HG02938 (cell line): ENCODE measurements at regions not wholly inside any gene's neighbourhood (a gene's known extent, or its start where the extent isn't known, plus 50 kb on each side); places are given as distances from the start of the nearest gene placed in this dataset.

ENCODE experiments used
- ATAC-seq: cut with Tn5 transposase; IDR thresholded peaks from one replicate; pipeline ENCODE4 v1.9.1; 2021; ENCODE audit warnings: mild to moderate bottlenecking, moderate library complexity; ENCODE audit not compliant: unreplicated experiment

DNA sequence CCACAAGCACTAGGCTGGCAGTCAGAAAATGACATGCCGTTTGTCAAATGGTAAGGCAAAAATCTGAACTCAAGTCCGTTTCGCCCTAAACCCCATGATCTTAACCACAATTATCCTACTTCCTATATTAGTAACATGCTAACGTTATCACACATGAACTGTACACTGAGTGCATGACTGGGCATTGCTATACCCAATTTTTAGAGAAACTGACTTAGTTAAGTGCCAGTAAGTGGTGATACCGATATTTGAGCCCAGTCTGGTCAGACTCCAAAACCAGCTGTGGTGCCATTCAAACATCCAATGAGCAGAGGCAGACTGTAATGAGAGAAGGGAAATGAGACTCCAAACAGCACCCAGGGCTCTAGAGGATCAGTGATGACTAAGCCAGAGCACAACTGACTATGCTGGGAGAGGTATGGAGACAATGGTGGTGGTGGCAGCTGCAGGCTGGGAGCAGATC is 311.7 kb upstream of the PKDCC start:
- peak; percentile 95 for ATAC-seq

DNA sequence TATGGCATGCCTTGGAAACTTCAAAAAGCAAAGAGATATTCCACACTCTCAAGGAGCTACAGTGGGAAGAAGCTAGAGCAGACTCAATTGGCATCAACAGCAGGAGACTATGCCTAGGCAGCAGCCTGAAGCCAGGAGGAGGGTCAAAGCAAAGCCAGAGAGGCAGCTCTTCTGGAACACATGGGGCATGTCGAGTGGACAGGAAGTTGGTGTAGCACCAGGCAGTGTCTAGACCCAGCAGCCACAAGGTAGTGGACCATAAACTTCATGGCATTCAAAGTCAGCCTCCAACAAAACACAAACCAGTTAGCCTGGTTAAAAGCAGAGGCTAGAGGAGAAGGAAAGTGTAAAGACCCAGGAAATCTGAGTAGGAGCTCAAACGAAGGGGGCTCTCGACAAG is 311.2 kb upstream of the PKDCC start:
- peak; percentile 14 for ATAC-seq

- ATAC-seq, result no peak
Observed at GRCh38 chr2:41737888-41738287, 309.9 kb upstream of the PKDCC start.

GRCh38 chr2:41741951-41742595 is 305.7 kb upstream of the PKDCC start:
- ATAC-seq, result peak; percentile 98

DNA sequence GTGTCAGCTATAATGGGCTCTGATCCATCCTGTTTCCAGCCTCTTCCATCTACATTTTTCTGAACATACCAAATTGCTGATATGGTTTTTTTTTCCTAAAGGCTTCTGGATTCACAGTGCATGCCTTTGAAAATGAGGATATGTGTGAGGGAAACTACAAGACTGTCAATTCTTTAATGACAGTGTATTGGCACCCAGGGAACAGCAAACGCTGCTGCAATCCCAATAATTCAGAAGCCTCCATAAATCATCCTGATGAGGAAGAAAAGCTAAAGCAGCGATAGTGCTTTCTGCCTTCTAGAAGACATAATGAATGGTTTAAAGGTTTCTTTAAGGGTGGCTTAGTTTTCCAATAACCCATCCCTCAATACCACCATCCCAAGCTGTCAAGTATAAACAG is 304.5 kb upstream of the PKDCC start:
- ATAC-seq, result no peak

- ATAC-seq, result no peak
Observed at GRCh38 chr2:41750829-41751228, 297.0 kb upstream of the PKDCC start.

- no peak for ATAC-seq
Observed at GRCh38 chr2:41759880-41760279, 287.9 kb upstream of the PKDCC start.

GRCh38 chr2:41763141-41763540 is 284.7 kb upstream of the PKDCC start:
- ATAC-seq, result no peak

GRCh38 chr2:41764131-41764530 is 283.7 kb upstream of the PKDCC start:
- no peak for ATAC-seq

DNA sequence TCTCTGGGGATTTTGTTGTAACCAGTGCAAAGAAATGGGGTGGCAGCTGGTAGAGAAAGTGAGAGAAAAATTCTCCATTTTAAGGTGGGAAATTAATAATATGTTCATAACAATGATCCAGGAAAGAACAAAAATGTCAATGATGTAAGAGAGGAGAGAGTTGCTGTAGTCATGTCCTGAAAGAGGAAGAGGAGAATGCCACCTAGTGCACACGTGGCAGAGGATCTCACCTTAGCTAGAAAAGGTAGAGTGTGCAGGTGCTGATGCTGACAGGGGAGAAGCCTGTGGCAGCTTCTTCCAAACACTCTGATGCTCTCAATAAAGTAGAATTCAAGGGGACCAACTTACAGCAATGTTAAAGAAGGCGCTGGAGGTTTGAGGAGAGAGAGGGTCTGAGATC is 282.9 kb upstream of the PKDCC start:
- ATAC-seq, result no peak

DNA sequence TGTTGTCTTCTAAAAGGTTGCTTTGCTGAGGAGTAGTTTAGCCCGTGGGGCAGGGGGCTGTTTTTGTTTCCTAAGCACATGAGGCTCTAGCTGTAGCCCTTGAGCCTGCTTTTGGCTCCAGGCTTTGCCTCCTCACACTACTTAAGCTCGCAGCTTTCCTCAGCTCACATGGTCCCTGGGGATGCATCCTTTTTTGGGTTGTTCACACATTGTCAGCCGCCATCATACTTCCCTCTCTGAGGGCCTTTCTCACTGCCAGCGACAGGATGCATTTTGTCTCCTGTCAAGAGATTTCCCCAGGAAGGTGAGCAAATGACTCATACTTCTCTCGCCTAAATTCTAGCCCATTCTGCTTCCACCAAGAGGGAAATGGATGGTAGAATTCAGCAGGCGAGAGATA is 279.5 kb upstream of the PKDCC start:
- ATAC-seq, result no peak

GRCh38 chr2:41771710-41772109 is 276.1 kb upstream of the PKDCC start:
- no peak for ATAC-seq

DNA sequence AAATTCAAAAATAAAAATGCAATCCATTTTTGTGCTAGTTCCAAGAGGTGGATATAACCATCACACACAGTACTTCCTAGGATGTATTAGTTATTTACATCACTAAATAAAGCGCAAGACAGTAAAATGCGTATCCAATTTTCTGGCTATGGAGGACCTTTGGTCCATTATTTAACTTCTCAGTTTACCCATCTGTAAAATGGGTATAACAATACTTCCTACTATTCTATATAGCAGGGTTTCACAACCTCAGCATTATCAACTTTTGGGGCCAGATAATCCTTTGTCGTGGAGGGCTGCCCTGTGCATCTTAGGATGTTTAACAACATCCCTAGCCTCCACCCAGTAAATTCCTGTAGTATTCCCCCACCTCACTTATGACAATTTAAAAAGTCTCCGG is 275.1 kb upstream of the PKDCC start:
- no peak for ATAC-seq

GRCh38 chr2:41774011-41774605 is 273.7 kb upstream of the PKDCC start:
- no peak for ATAC-seq

DNA sequence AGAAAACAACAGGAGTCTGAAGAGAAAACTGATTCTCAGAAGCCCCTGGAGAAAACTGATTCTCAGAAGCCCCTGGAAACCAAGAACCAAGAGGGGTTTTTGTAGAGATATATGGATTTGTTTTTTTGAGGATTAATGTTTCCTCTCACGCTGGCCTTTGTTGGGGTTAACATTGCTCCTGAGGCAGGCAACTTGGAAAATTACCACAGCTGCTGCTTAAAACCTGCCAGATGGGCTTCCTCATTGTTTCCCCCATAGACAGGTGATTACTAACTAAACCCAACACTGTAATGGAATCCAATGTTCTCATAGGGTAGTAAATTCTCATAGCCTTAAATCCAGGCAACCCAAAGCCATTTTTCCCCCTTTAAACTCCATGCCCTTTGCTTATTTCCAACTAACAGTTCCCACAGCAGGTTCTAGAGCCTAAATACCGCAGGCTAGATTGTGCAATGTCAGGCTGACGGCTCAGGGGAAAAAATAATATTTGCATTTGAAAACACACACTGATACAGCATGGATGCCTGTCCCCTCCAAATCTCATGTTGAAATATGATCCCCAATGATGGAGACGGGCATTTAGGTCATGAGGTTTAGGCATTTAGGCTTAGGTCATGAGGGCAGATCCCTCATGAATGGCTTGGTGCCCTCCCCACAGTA is 272.3 kb upstream of the PKDCC start:
- no peak for ATAC-seq

- ATAC-seq, result no peak
Observed at GRCh38 chr2:41779888-41780287, 267.9 kb upstream of the PKDCC start.

GRCh38 chr2:41782306-41783158 is 265.3 kb upstream of the PKDCC start:
- ATAC-seq, result peak; percentile 65

- ATAC-seq, result no peak
Observed at GRCh38 chr2:41784496-41784895, 263.3 kb upstream of the PKDCC start.

- ATAC-seq, result no peak
Observed at GRCh38 chr2:41785251-41786022, 262.4 kb upstream of the PKDCC start.

DNA sequence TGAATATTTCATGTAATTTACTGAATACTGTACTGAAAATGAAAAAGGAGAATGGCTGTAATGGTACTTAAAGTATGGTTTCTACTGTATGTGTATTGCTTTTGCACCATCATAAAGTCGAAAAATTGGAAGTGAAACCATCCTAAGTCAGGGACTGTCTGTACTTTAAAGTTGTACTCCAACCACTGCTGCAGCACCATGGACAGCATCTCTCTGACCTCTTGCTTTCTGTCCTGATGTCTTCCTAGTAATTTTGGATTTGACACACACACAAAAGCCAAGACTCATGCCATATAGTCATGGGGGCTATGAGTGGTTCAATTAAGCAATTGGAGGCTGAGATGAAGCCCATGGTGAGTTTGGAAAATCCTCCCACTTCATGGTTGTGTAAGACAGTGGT is 256.3 kb upstream of the PKDCC start:
- peak; percentile 67 for ATAC-seq

DNA sequence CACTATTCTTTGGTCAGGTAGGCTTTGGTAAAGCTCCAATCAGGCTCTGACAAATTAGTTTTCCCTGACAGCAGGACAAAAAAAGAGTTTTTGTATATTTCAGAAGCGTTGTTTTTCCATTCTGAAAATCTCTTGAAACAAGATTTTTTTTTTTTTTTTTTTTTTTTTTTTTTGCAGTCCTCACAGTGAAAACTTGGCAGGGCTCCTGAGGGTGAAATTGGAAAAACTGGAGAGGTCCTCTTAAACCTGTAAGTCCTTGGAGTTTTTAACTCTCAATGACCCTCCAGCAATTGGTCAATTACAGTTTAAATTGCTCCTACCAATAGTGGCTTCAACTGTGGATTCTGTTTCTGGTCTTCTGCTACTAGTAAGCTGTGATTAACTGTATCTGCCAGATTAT is 244.5 kb upstream of the PKDCC start:
- ATAC-seq, result no peak
